LNCaP clone FGC (cell line): ENCODE measurements at regions not wholly inside any gene's neighbourhood (a gene's known extent, or its start where the extent isn't known, plus 50 kb on each side); places are given as distances from the start of the nearest gene placed in this dataset.
"Not testable (repeated sequence)": the region's sequence is repeated elsewhere in the genome, so short reads cannot be mapped to it uniquely, and the experiment has no call there.

Experiments used
- DNase-seq: peaks from one replicate; pipeline ENCODE4 v3.0.0-alpha.2; 2011; ENCODE audit warnings: low read depth
- H3K4me3 ChIP-seq: 2 replicates; pipeline ENCODE4 v1.5.1; 2011; ENCODE audit warnings: mild to moderate bottlenecking, low read depth, low read length, control low read depth
- TF ChIP-seq, protein P1 (sequence below): IDR thresholded peaks from 2 replicates; pipeline ENCODE4 v1.5.1; 2012; ENCODE audit warnings: mild to moderate bottlenecking; ENCODE audit not compliant: control insufficient read depth, insufficient read depth; ENCODE audit errors: extremely low read depth

DNA sequence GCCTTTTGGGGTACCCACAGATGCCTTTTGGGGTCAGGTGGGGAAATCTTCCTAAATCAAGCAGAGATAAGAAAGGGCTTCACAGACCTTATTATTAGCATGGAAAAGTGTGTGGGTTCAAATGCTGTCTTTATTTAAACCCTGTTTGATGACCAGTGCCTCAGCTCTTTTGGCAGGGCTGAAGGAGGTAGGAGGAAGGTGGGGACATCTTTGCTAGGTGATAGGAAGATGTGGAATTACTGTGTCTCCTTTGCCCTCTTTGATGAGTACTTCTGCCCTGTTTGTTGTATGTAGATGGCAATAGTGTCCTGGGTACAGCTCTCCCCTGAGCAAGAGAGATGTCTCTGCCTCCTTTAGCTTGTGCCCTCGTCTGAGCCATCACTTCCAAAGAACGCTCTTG, 333.3 kb upstream of the ROPN1 start:
- DNase-seq: no peak
- no peak overlapping the region for H3K4me3 ChIP-seq
- TF ChIP-seq, protein P1, sequence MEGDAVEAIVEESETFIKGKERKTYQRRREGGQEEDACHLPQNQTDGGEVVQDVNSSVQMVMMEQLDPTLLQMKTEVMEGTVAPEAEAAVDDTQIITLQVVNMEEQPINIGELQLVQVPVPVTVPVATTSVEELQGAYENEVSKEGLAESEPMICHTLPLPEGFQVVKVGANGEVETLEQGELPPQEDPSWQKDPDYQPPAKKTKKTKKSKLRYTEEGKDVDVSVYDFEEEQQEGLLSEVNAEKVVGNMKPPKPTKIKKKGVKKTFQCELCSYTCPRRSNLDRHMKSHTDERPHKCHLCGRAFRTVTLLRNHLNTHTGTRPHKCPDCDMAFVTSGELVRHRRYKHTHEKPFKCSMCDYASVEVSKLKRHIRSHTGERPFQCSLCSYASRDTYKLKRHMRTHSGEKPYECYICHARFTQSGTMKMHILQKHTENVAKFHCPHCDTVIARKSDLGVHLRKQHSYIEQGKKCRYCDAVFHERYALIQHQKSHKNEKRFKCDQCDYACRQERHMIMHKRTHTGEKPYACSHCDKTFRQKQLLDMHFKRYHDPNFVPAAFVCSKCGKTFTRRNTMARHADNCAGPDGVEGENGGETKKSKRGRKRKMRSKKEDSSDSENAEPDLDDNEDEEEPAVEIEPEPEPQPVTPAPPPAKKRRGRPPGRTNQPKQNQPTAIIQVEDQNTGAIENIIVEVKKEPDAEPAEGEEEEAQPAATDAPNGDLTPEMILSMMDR: no peak

DNA sequence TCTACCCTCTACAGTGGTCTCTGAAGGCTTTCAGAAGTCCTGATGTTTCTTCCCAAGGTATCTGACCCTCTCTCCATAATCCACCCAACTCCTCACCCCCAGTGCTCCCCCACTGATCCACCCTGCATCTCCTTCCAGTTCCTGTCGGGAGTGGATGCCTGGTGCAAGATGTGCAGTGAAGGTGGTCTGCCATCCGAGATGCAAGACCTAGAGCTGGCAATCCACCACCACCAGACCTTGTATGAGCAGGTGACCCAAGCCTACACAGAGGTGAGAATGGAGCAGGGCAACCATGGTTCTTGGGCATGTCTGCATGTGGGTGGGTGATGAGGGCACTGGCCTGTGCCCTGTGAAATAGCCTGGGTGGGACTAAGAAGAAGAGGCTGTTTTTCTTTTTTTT, 337.8 kb upstream of the ROPN1 start:
- no peak for DNase-seq
- TF ChIP-seq, protein P1: no peak
- H3K4me3 ChIP-seq: no peak overlapping the region

DNA sequence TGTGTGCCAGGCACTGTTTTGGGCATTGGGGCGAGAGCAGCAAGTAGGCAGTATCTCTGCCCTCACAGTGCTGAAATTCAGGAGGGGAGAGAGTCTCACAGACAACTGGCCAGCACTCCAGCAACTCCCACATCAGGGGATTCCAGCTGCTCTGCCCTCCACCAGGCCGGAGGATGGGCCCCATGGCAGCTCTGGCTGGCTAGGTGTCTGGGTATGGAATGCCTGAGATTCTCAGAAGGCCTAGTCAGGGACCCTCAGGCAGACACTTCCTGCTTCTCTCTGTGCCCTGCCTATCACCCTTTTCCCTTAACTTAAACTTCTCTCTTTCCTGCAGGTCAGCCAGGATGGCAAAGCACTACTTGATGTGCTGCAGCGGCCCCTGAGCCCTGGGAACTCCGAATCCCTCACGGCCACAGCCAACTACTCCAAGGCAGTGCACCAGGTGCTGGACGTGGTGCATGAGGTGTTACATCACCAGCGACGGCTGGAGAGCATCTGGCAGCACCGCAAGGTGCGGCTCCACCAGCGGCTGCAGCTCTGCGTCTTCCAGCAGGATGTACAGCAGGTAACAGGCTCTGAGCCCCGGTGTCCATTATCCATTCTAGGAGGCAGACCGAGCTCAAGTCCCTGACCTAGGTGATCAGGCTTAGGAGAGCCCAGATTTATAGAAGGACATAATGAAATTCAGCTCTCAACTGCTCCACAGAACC, 342.2 kb upstream of the ROPN1 start:
- H3K4me3 ChIP-seq: no peak overlapping the region
- TF ChIP-seq, protein P1: no peak
- DNase-seq: no peak

DNA sequence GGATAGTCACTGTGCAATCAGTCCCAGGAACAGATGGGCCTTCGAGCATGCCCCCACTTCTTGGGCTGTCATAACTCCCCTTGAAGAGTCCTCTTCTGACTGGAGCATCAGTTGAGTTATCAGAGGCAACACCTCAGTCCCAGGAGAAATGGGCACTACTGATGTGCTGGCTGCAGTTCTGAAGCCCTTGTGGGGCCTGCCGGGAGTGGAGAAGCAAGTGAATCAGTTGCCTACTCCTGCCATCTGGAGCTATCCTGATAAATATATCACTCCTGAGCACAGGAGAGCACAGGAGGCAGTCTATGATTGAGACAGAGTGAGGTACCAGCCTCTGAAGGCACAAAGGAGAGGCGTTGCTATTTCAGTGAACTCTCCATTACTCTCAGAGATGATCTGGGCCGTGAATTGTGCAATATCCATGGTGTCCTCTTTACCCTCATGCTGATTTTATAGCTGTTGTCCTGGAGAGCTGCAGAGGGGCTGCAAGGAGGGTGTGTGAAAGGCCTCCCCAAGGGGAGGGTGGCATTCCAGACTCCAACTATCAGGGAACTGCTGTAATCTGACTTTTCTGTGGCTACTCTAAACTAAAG, 344.2 kb upstream of the ROPN1 start:
- TF ChIP-seq, protein P1: no peak
- DNase-seq: no peak
- H3K4me3 ChIP-seq: no peak overlapping the region

DNA sequence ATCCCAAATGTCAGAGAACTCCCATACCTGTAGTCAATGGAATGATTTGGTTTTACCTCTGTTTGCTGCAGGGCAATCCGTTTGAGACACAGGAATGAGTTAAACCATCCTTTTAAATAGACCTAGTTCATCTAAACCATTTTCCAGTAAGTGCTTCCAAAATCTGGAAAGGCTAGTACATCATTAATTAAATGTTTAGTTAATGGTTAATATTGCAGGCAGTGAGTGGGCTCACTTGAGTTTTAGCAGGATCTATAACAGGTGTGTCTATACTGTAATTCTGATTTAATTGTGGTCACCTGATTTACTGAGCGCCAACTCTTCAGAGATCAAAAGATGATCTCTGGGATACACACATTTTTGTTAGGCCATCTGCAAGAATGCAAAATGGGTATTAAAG, 353.9 kb upstream of the ROPN1 start:
- TF ChIP-seq, protein P1: no peak
- no peak overlapping the region for H3K4me3 ChIP-seq
- no peak for DNase-seq

DNA sequence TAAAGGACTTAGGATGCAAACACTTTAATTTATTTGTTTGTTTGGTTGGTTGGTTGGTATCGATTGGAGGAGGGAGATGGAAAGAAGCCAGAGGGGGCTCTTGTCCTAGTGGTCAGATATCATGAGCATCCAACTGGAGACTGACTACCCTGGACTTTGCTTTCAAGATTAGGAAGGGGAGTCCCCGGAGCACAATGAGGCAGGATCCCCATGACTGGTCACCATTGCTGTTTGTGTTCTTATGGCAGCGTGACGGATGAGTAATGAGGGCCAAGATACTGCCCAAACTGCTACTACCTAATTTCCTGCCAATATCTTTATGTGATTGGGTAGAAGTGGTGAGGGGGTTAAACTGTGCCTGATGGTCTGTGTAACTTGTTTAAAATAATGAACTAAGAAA, 354.6 kb upstream of the ROPN1 start:
- H3K4me3 ChIP-seq: no peak overlapping the region
- TF ChIP-seq, protein P1: no peak
- no peak for DNase-seq

DNA sequence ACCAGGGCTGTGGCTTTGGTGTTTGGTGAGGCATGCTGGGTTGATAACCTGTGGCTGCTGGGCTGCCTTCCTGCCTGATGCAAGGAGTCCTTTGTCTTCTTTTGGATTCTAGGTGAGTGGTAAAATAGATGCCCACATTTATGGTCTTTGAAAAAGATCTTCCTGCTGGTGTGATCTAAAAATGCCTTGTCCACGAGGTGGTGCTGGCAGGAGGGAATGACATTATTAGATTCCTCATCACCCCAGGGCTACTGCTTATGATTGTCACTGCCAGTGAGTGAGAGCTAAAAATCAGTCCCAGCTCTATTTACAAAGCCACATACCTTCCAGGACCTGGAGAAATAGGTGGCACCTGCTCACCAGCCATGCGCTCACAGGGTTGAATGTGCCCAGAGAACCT, 355.5 kb upstream of the ROPN1 start:
- H3K4me3 ChIP-seq: no peak overlapping the region
- TF ChIP-seq, protein P1: peak; percentile 60
- DNase-seq: peak; percentile 13

DNA sequence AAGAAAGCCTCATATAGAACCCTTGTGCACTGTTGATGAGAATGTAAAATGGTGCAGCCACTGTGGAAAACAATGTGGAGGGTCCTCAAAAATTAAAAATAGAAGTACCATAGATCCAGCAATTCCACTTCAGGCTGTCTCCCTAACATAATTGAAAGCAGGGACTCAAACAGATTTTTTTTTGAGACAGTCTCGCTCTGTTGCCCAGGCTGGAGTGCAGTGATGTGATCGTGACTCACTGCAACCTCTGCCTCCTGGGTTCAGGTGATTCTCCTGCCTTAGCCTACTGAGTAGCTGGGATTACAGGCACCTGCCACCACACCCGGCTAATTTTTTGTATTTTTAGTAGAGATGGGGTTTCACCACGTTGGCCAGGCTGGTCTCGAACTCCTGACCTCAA, 356.6 kb upstream of the ROPN1 start:
- not testable (repeated sequence) for DNase-seq, H3K4me3 ChIP-seq
